GM12892 (cell line): ENCODE measurements at regions not wholly inside any gene's neighbourhood (a gene's known extent, or its start where the extent isn't known, plus 50 kb on each side); places are given as distances from the start of the nearest gene placed in this dataset.

Experiments used
- POLR2A ChIP-seq: IDR thresholded peaks from 2 replicates; pipeline ENCODE4 v1.6.1; 2011; ENCODE audit warnings: low read depth, low read length, control low read depth
- POLR2AphosphoS5 ChIP-seq: IDR thresholded peaks from 2 replicates; pipeline ENCODE4 v1.6.1; 2011; ENCODE audit warnings: low read depth, low read length, control low read depth
- TAF1 ChIP-seq: IDR thresholded peaks from 2 replicates; pipeline ENCODE4 v1.6.1; 2011; ENCODE audit warnings: low read depth, mild to moderate bottlenecking, control low read depth, low read length, borderline replicate concordance

- TF ChIP-seq POLR2A (no peak), TAF1 (no peak), POLR2AphosphoS5 (no peak)
Observed at GRCh38 chr2:187878112-187878511, 323.9 kb upstream of the TFPI start.
